ENCODE measurements at regions not wholly inside any gene's neighbourhood (a gene's known extent, or its start where the extent isn't known, plus 50 kb on each side); places are given as distances from the start of the nearest gene placed in this dataset.

GRCh38 chr12:78305808-78306207 lies 475.1 kb downstream of the NAV3 start:
- no peak for TF ChIP-seq CHD2 (IDR thresholded peaks at IDR 0.05; ENCODE audit: low read length, partially characterized antibody)
- no peak for TF ChIP-seq CBX2 (IDR thresholded peaks at IDR 0.05; ENCODE audit: borderline replicate concordance, low read depth)
- no peak for TF ChIP-seq SMC3 (IDR thresholded peaks at IDR 0.05)
- TF ChIP-seq NFE2L2 (conservative IDR thresholded peaks at IDR 0.05; ENCODE audit: low read length): no peak
- TF ChIP-seq E2F6 (IDR thresholded peaks at IDR 0.05; ENCODE audit: borderline replicate concordance, low read depth): no peak
- no peak for TF ChIP-seq BCL3 (IDR thresholded peaks at IDR 0.05)
- no peaks in the 10 kb centered on the region for H3K9me3 ChIP-seq
- H3K4me2 ChIP-seq: no peak overlapping the region
- WGBS (ENCODE audit: missing lambda C conversion rate): 49% methylated on average over 1 of the region's 1 CpG
- FAIRE-seq (no peak), DNase-seq (ENCODE audit: low read depth in 1 of 2, low spot score in 1 of 2) (no peak), ATAC-seq (no peak)
- POLR2A ChIA-PET: no interaction called here
- no peaks in the 10 kb centered on the region for H3K4me1 ChIP-seq
- H3K27ac ChIP-seq: no peak overlapping the region
- no peak overlapping the region for H3K4me3 ChIP-seq
- CTCF ChIA-PET: no interaction called here

GRCh38 chr12:78306236-78306635 lies 475.5 kb downstream of the NAV3 start:
- ChIA-PET CTCF (no interaction called here), POLR2A (no interaction called here)
- Histone ChIP-seq H3K27ac (no peak overlapping the region), H3K4me3 (no peak overlapping the region), H3K4me1 (no peaks in the 10 kb centered on the region), H3K9me3 (no peaks in the 10 kb centered on the region), H3K4me2 (no peak overlapping the region)
- TF ChIP-seq TFCP2L1 (CRISPR knock-in tag; IDR thresholded peaks at IDR 0.05) (no peak), EP300 (IDR thresholded peaks at IDR 0.05) (no peak), RNF2 (IDR thresholded peaks at IDR 0.05; ENCODE audit: borderline replicate concordance, low read depth) (no peak), MAFK (IDR thresholded peaks at IDR 0.05; ENCODE audit: partially characterized antibody) (no peak), HDAC2 (IDR thresholded peaks at IDR 0.05) (no peak), KDM1A (IDR thresholded peaks at IDR 0.05; ENCODE audit: low read depth) (no peak), NFE2L2 (conservative IDR thresholded peaks at IDR 0.05; ENCODE audit: low read length) (no peak), ZNF302 (CRISPR knock-in tag; IDR thresholded peaks at IDR 0.05) (no peak), RCOR1 (IDR thresholded peaks at IDR 0.05; ENCODE audit: low read depth, low read length) (no peak), NR3C1 (IDR thresholded peaks at IDR 0.05) (no peak), GATA3 (IDR thresholded peaks at IDR 0.05; ENCODE audit: borderline replicate concordance) (no peak), RARB (CRISPR knock-in tag; IDR thresholded peaks at IDR 0.05) (no peak), ESRRA (IDR thresholded peaks at IDR 0.05; ENCODE audit: borderline replicate concordance, low read length) (no peak), REST (IDR thresholded peaks at IDR 0.05) (no peak), USF2 (IDR thresholded peaks at IDR 0.05) (no peak), HOXA7 (CRISPR knock-in tag; IDR thresholded peaks at IDR 0.05) (no peak)
- FAIRE-seq (no peak), DNase-seq (ENCODE audit: low read depth in 1 of 2, low spot score in 1 of 2) (no peak), ATAC-seq (no peak)
